ENCODE measurements at regions not wholly inside any gene's neighbourhood (a gene's known extent, or its start where the extent isn't known, plus 50 kb on each side); places are given as distances from the start of the nearest gene placed in this dataset.

DNA sequence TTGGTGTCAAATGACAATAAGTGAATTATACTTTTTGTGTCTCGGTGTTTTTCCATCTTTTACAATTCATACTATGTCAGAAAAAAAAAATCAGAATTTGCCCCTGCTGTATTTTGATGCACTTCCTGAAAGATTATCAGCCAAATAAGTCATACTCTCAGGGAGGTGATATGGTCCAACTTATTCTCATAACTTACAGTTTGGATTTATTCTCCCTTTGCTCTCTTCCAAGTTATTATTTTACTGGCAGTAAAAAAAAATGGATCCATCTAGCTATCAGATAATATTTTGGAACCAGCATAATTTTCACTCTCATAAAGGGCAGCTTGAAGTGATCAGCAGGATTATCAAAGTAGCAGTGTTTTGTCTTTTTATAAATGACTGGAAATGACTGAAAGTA, 337.1 kb downstream of the BMPER start (continued):
- TF ChIP-seq, protein P1, sequence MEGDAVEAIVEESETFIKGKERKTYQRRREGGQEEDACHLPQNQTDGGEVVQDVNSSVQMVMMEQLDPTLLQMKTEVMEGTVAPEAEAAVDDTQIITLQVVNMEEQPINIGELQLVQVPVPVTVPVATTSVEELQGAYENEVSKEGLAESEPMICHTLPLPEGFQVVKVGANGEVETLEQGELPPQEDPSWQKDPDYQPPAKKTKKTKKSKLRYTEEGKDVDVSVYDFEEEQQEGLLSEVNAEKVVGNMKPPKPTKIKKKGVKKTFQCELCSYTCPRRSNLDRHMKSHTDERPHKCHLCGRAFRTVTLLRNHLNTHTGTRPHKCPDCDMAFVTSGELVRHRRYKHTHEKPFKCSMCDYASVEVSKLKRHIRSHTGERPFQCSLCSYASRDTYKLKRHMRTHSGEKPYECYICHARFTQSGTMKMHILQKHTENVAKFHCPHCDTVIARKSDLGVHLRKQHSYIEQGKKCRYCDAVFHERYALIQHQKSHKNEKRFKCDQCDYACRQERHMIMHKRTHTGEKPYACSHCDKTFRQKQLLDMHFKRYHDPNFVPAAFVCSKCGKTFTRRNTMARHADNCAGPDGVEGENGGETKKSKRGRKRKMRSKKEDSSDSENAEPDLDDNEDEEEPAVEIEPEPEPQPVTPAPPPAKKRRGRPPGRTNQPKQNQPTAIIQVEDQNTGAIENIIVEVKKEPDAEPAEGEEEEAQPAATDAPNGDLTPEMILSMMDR (IDR thresholded peaks at IDR 0.05 in 2 of 3, conservative IDR thresholded peaks at IDR 0.05 in 1 of 3; ENCODE audit: borderline replicate concordance in 1 of 3, insufficient read depth in 1 of 3, low read depth in 2 of 3, low read length in 2 of 3), result no peak
- TF ChIP-seq EGR1 (IDR thresholded peaks at IDR 0.05; ENCODE audit: low read depth) (no peak), CBX3 (IDR thresholded peaks at IDR 0.05; ENCODE audit: low read depth) (no peak), RAD21 (IDR thresholded peaks at IDR 0.05; ENCODE audit: low read depth) (no peak), FOSL1 (IDR thresholded peaks at IDR 0.05; ENCODE audit: low read depth) (no peak)

DNA sequence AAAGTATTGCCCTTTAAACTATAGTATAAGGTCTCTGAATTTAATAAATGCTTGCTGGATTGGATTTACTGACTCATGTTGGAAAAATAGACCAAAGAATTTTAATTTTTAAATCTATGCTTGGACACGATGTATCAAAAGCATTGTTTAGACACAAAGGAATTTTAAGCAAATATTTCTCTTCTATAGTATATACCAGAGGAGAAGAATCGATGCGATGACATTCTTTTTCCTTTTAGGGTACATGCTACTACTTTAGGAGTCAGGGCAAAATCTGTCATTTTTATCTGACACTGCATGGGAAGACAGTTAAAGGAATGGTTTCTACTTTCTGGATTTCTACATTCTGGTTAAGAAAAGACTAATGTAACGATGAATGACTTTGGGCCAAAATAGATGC, 339.9 kb downstream of the BMPER start:
- Histone ChIP-seq H3K4me1 (ENCODE audit: control insufficient read depth in 1 of 2, insufficient read depth in 2 of 2, low read length in 2 of 2) (no peaks in the 10 kb centered on the region), H3K9me3 (ENCODE audit: control insufficient read depth in 1 of 2, insufficient read depth in 1 of 2, low read depth in 1 of 2, low read length in 2 of 2) (no peaks in the 10 kb centered on the region), H2AFZ (ENCODE audit: low read depth, low read length, poor library complexity, severe bottlenecking) (no peak overlapping the region), H3K4me2 (ENCODE audit: low read length) (no peak overlapping the region), H4K20me1 (ENCODE audit: insufficient read depth) (no peaks in the 10 kb centered on the region), H3K9me2 (ENCODE audit: insufficient read depth) (no peaks in the 10 kb centered on the region), H3K4me3 (replicated peaks in 1 of 2; ENCODE audit: low read depth in 1 of 2, low read length in 2 of 2) (no peak overlapping the region), H3K27ac (ENCODE audit: low read depth, low read length) (no peak overlapping the region), H3K36me3 (ENCODE audit: control insufficient read depth in 1 of 2, insufficient read depth in 2 of 2, low read length in 2 of 2) (no peaks in the 10 kb centered on the region), H3K79me2 (ENCODE audit: insufficient read depth, low read length) (no peaks in the 10 kb centered on the region), H3K27me3 (ENCODE audit: insufficient read depth, low read length) (no peaks in the 10 kb centered on the region), H3K9ac (ENCODE audit: low read length) (no peak overlapping the region)
- ATAC-seq (no peak), DNase-seq (ENCODE audit: low read depth, low spot score) (no peak)
- ChIA-PET RAD21 (ENCODE audit: low non-redundant PET in 1 of 2, low total read pairs in 2 of 2, uncharacterized antibody in 2 of 2, unreplicated experiment in 2 of 2) (no interaction called here), CTCF (no interaction called here), POLR2A (no interaction called here)
- intact Hi-C loops (cut with micrococcal nuclease), result no loop called here
- TF ChIP-seq, protein P2, sequence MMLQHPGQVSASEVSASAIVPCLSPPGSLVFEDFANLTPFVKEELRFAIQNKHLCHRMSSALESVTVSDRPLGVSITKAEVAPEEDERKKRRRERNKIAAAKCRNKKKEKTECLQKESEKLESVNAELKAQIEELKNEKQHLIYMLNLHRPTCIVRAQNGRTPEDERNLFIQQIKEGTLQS (IDR thresholded peaks at IDR 0.05), result no peak
- TF ChIP-seq CEBPB (IDR thresholded peaks at IDR 0.05; ENCODE audit: low read depth) (no peak), SIN3A (IDR thresholded peaks at IDR 0.05; ENCODE audit: low read depth) (no peak), POLR2AphosphoS5 (IDR thresholded peaks at IDR 0.05; ENCODE audit: low read depth, low read length) (no peak), SRF (IDR thresholded peaks at IDR 0.05; ENCODE audit: low read depth) (no peak), RAD21 (IDR thresholded peaks at IDR 0.05; ENCODE audit: low read depth) (no peak), ELF1 (IDR thresholded peaks at IDR 0.05; ENCODE audit: borderline replicate concordance, low read depth) (no peak)
- TF ChIP-seq, protein P3, sequence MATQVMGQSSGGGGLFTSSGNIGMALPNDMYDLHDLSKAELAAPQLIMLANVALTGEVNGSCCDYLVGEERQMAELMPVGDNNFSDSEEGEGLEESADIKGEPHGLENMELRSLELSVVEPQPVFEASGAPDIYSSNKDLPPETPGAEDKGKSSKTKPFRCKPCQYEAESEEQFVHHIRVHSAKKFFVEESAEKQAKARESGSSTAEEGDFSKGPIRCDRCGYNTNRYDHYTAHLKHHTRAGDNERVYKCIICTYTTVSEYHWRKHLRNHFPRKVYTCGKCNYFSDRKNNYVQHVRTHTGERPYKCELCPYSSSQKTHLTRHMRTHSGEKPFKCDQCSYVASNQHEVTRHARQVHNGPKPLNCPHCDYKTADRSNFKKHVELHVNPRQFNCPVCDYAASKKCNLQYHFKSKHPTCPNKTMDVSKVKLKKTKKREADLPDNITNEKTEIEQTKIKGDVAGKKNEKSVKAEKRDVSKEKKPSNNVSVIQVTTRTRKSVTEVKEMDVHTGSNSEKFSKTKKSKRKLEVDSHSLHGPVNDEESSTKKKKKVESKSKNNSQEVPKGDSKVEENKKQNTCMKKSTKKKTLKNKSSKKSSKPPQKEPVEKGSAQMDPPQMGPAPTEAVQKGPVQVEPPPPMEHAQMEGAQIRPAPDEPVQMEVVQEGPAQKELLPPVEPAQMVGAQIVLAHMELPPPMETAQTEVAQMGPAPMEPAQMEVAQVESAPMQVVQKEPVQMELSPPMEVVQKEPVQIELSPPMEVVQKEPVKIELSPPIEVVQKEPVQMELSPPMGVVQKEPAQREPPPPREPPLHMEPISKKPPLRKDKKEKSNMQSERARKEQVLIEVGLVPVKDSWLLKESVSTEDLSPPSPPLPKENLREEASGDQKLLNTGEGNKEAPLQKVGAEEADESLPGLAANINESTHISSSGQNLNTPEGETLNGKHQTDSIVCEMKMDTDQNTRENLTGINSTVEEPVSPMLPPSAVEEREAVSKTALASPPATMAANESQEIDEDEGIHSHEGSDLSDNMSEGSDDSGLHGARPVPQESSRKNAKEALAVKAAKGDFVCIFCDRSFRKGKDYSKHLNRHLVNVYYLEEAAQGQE (IDR thresholded peaks at IDR 0.05; ENCODE audit: low read depth), result no peak
- no TSS peak for BruUV-seq (replicated peaks)
